SKM-1 (cell line): ENCODE measurements at regions not wholly inside any gene's neighbourhood (a gene's known extent, or its start where the extent isn't known, plus 50 kb on each side); places are given as distances from the start of the nearest gene placed in this dataset.
"Not testable (repeated sequence)": the region's sequence is repeated elsewhere in the genome, so short reads cannot be mapped to it uniquely, and the experiment has no call there.

Experiments
- DNase-seq: peaks from one replicate; lab custom pipeline; 2025; ENCODE audit not compliant: unreplicated experiment; lab: John Stamatoyannopoulos, UW

GRCh38 chr2:4244422-4244821 is 541.0 kb downstream of the DCDC2C start:
- not testable (repeated sequence) for DNase-seq

GRCh38 chr2:4246364-4247131 is 543.2 kb downstream of the DCDC2C start:
- DNase-seq: no peak

- no peak for DNase-seq
These were observed 544.4 kb downstream of the DCDC2C start for GRCh38 chr2:4247791-4248190.

- DNase-seq: no peak
These were observed 552.1 kb downstream of the DCDC2C start for GRCh38 chr2:4255491-4255890.

GRCh38 chr2:4256351-4256750 is 553.0 kb downstream of the DCDC2C start:
- no peak for DNase-seq

GRCh38 chr2:4258563-4258962 is 555.2 kb downstream of the DCDC2C start:
- no peak for DNase-seq

GRCh38 chr2:4265936-4266335 is 562.6 kb downstream of the DCDC2C start:
- no peak for DNase-seq

GRCh38 chr2:4269885-4270284 is 566.5 kb downstream of the DCDC2C start:
- DNase-seq: no peak

GRCh38 chr2:4272261-4272858 is 569.0 kb downstream of the DCDC2C start:
- no peak for DNase-seq

GRCh38 chr2:4278392-4278791 is 575.0 kb downstream of the DCDC2C start:
- no peak for DNase-seq

GRCh38 chr2:4279431-4279830 is 576.1 kb downstream of the DCDC2C start:
- no peak for DNase-seq

- no peak for DNase-seq
These were observed 588.1 kb downstream of the DCDC2C start for GRCh38 chr2:4291430-4291829.

GRCh38 chr2:4295680-4296079 is 592.3 kb downstream of the DCDC2C start:
- DNase-seq: no peak

- no peak for DNase-seq
These were observed 597.2 kb downstream of the DCDC2C start for GRCh38 chr2:4300616-4301015.

GRCh38 chr2:4324531-4324930 is 621.2 kb downstream of the DCDC2C start:
- no peak for DNase-seq

GRCh38 chr2:4336864-4337263 is 633.5 kb downstream of the DCDC2C start:
- DNase-seq: no peak

- no peak for DNase-seq
These were observed 635.0 kb downstream of the DCDC2C start for GRCh38 chr2:4338345-4338744.

GRCh38 chr2:4340536-4340935 is 637.2 kb downstream of the DCDC2C start:
- DNase-seq: no peak

GRCh38 chr2:4346628-4347027 is 643.3 kb downstream of the DCDC2C start:
- DNase-seq: no peak

- DNase-seq: no peak
These were observed 650.3 kb downstream of the DCDC2C start for GRCh38 chr2:4353668-4354067.

GRCh38 chr2:4354164-4354563 is 650.8 kb downstream of the DCDC2C start:
- DNase-seq: no peak

GRCh38 chr2:4354678-4355077 is 651.3 kb downstream of the DCDC2C start:
- DNase-seq: peak; percentile 24

GRCh38 chr2:4356109-4356508 is 652.7 kb downstream of the DCDC2C start:
- no peak for DNase-seq
